ENCODE measurements at regions not wholly inside any gene's neighbourhood (a gene's known extent, or its start where the extent isn't known, plus 50 kb on each side); places are given as distances from the start of the nearest gene placed in this dataset.

- Histone ChIP-seq H3F3A (replicated peaks; ENCODE audit: insufficient read depth) (no peaks in the 10 kb centered on the region), H3K4me3 (ENCODE audit: low read depth in 2 of 2, low read length in 1 of 2) (no peak overlapping the region), H3K4me1 (ENCODE audit: control insufficient read depth in 1 of 2, insufficient read depth in 2 of 2, low read depth in 1 of 2, low read length in 1 of 2) (no peaks in the 10 kb centered on the region), H3K4me2 (no peak overlapping the region), H3K79me2 (ENCODE audit: insufficient read depth) (no peaks in the 10 kb centered on the region), H3K36me3 (replicated peaks in 1 of 2; ENCODE audit: control insufficient read depth in 1 of 2, insufficient read depth in 2 of 2, low read length in 1 of 2) (no peaks in the 10 kb centered on the region), H3K27ac (ENCODE audit: low read depth in 2 of 2, low read length in 1 of 2) (no peak overlapping the region), H3K9ac (no peak overlapping the region), H4K20me1 (ENCODE audit: insufficient read depth) (no peaks in the 10 kb centered on the region), H3K27me3 (ENCODE audit: insufficient read depth) (no peaks in the 10 kb centered on the region), H3K9me2 (no peaks in the 10 kb centered on the region), H3K9me3 (no peaks in the 10 kb centered on the region), H2AFZ (ENCODE audit: low read depth) (no peak overlapping the region)
- TF ChIP-seq FOXM1 (IDR thresholded peaks at IDR 0.05; ENCODE audit: low read depth) = no peak
- TF ChIP-seq USF1 (IDR thresholded peaks at IDR 0.05; ENCODE audit: borderline replicate concordance, low read depth) = no peak
- no peak for TF ChIP-seq IRF3 (IDR thresholded peaks at IDR 0.05; ENCODE audit: low read depth, low read length)
- TF ChIP-seq RAD21 (IDR thresholded peaks at IDR 0.05; ENCODE audit: low read length) = no peak
- no peak for TF ChIP-seq SMC3 (IDR thresholded peaks at IDR 0.05; ENCODE audit: low read depth, low read length)
- no peak for TF ChIP-seq EP300 (IDR thresholded peaks at IDR 0.05; ENCODE audit: borderline replicate concordance in 1 of 2, low read depth in 1 of 2, low read length in 1 of 2)
- no peak for TF ChIP-seq USF2 (IDR thresholded peaks at IDR 0.05; ENCODE audit: borderline replicate concordance, low read depth, low read length)
- TF ChIP-seq GATA2 (CRISPR knock-in tag; IDR thresholded peaks at IDR 0.05) = no peak
- TF ChIP-seq CHD2 (IDR thresholded peaks at IDR 0.05; ENCODE audit: low read length, partially characterized antibody) = no peak
- no peak for TF ChIP-seq NRF1 (IDR thresholded peaks at IDR 0.05; ENCODE audit: low read depth, low read length)
- no peak for TF ChIP-seq POLR2AphosphoS5 (IDR thresholded peaks at IDR 0.05; ENCODE audit: low read depth, low read length)
- no peak for TF ChIP-seq FOSL2 (IDR thresholded peaks at IDR 0.05; ENCODE audit: borderline replicate concordance, low read depth)
- no peak for TF ChIP-seq TEAD4 (IDR thresholded peaks at IDR 0.05; ENCODE audit: borderline replicate concordance, insufficient read depth)
- TF ChIP-seq RXRA (IDR thresholded peaks at IDR 0.05; ENCODE audit: borderline replicate concordance, low read depth) = no peak
- no peak for TF ChIP-seq RFX5 (IDR thresholded peaks at IDR 0.05; ENCODE audit: low read length)
- TF ChIP-seq REST (IDR thresholded peaks at IDR 0.05; ENCODE audit: low read depth, low read length) = no peak
- no peak for TF ChIP-seq MAX (IDR thresholded peaks at IDR 0.05; ENCODE audit: low read depth)
- 5% methylated on average over 2 of the region's 2 CpGs for WGBS (ENCODE audit: low lambda C conversion rate)
- DNase-seq = no peak
- ChIA-PET POLR2A (no interaction called here), CTCF (interaction anchor here (1.0 kb wide), 1 partner anchor 236 kb away, joined by 3 read pairs; no protein-coding TSS in a partner anchor)
Observed at GRCh38 chr3:68271145-68271544, 616.7 kb upstream of the SUCLG2 start.
